CD4-positive, alpha-beta T cell treated with Interleukin-4 for 1 hour (primary cell): ENCODE measurements at regions not wholly inside any gene's neighbourhood (a gene's known extent, or its start where the extent isn't known, plus 50 kb on each side); places are given as distances from the start of the nearest gene placed in this dataset.
A peak's percentile ranks its signal among the peaks of the same experiment; 100 is the strongest.

Source experiments
- DNase-seq, 2 donors: peaks; one replicate each; pipeline ENCODE4 v3.0.0-alpha.2; 2020 to 2022

- DNase-seq, result no peak
These were observed 912.7 kb upstream of the NR2F2 start for GRCh38 chr15:95417761-95418160.

- no peak for DNase-seq
These were observed 908.2 kb upstream of the NR2F2 start for GRCh38 chr15:95422255-95422654.

- DNase-seq, result no peak
These were observed 904.6 kb upstream of the NR2F2 start for GRCh38 chr15:95425859-95426258.

GRCh38 chr15:95429345-95429744 is 901.2 kb upstream of the NR2F2 start:
- DNase-seq, result no peak

GRCh38 chr15:95431518-95431917 is 899.0 kb upstream of the NR2F2 start:
- no peak for DNase-seq

GRCh38 chr15:95432878-95433405 is 897.6 kb upstream of the NR2F2 start:
- no peak for DNase-seq

GRCh38 chr15:95439922-95440376 is 890.6 kb upstream of the NR2F2 start:
- DNase-seq, result no peak

GRCh38 chr15:95440712-95441111 is 889.8 kb upstream of the NR2F2 start:
- DNase-seq, result no peak

- no peak for DNase-seq
These were observed 888.3 kb upstream of the NR2F2 start for GRCh38 chr15:95442107-95442719.

GRCh38 chr15:95444860-95445259 is 885.6 kb upstream of the NR2F2 start:
- DNase-seq, result no peak

- peak; percentile 14 to 60 for DNase-seq
These were observed 883.6 kb upstream of the NR2F2 start for GRCh38 chr15:95446854-95447253.

GRCh38 chr15:95447486-95447885 is 883.0 kb upstream of the NR2F2 start:
- no peak for DNase-seq

GRCh38 chr15:95448531-95449229 is 881.8 kb upstream of the NR2F2 start:
- DNase-seq, result no peak

GRCh38 chr15:95449230-95449628 is 881.3 kb upstream of the NR2F2 start:
- no peak for DNase-seq

GRCh38 chr15:95450413-95450812 is 880.1 kb upstream of the NR2F2 start:
- DNase-seq, result no peak

GRCh38 chr15:95451938-95452337 is 878.6 kb upstream of the NR2F2 start:
- DNase-seq, result no peak

GRCh38 chr15:95454403-95455262 is 875.9 kb upstream of the NR2F2 start:
- no peak for DNase-seq

GRCh38 chr15:95457520-95457919 is 873.0 kb upstream of the NR2F2 start:
- DNase-seq, result no peak

- no peak for DNase-seq
These were observed 871.8 kb upstream of the NR2F2 start for GRCh38 chr15:95458721-95459120.

GRCh38 chr15:95459273-95459672 is 871.2 kb upstream of the NR2F2 start:
- DNase-seq, result no peak

- DNase-seq, result no peak
These were observed 866.0 kb upstream of the NR2F2 start for GRCh38 chr15:95464509-95464908.

GRCh38 chr15:95468820-95469219 is 861.7 kb upstream of the NR2F2 start:
- no peak for DNase-seq

GRCh38 chr15:95469496-95470000 is 861.0 kb upstream of the NR2F2 start:
- DNase-seq, result no peak
